A204.1 (cell line): ENCODE measurements at regions not wholly inside any gene's neighbourhood (a gene's known extent, or its start where the extent isn't known, plus 50 kb on each side); places are given as distances from the start of the nearest gene placed in this dataset.

Source experiments
- FAIRE-seq: peaks from 2 replicates; lab custom pipeline; 2012; peaks lifted over from hg19 to GRCh38; lab: Jason Lieb, UNC

DNA sequence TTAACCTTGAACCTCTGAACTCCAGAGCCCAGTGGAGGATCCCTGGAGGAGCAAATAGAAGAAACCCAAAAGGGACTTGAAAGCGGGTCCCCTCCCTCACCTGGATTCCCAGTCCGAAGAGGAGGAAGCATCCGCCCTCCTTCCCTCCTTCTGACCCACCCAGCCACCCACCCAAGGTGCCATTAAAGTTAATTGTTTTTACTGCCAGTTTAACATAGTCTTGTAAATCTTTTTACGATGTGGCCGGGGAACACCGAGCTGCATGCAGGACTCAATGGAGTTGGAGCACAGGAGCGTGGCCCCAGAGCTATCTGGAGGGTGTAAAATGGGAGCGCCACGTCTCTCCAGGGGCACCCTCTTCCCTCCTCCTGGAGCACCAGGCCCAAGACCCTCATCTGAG, 49.9 kb upstream of the TBX3 start:
- FAIRE-seq = no peak
